HL-60 (cell line): ENCODE measurements at regions not wholly inside any gene's neighbourhood (a gene's known extent, or its start where the extent isn't known, plus 50 kb on each side); places are given as distances from the start of the nearest gene placed in this dataset.

Source experiments
- GABPA ChIP-seq: IDR thresholded peaks from 2 replicates; pipeline ENCODE4 v1.6.1; 2012; ENCODE audit warnings: low read depth
- POLR2AphosphoS5 ChIP-seq: IDR thresholded peaks from 2 replicates; pipeline ENCODE4 v1.6.1; 2012; ENCODE audit warnings: low read depth
- SPI1 ChIP-seq: IDR thresholded peaks from 2 replicates; pipeline ENCODE4 v1.6.1; 2012; ENCODE audit warnings: low read depth, mild to moderate bottlenecking, borderline replicate concordance
- TF ChIP-seq, protein P1 (sequence below): IDR thresholded peaks from one replicate; pipeline ENCODE4 v1.5.1; 2011; ENCODE audit warnings: low read length, control low read depth, inconsistent platforms; ENCODE audit not compliant: insufficient read depth
- TF ChIP-seq, protein P2 (sequence below): IDR thresholded peaks from 2 replicates; pipeline ENCODE4 v1.6.1; 2012; ENCODE audit warnings: low read depth; ENCODE audit not compliant: insufficient replicate concordance

- TF ChIP-seq POLR2AphosphoS5, result no peak
- TF ChIP-seq, protein P1, sequence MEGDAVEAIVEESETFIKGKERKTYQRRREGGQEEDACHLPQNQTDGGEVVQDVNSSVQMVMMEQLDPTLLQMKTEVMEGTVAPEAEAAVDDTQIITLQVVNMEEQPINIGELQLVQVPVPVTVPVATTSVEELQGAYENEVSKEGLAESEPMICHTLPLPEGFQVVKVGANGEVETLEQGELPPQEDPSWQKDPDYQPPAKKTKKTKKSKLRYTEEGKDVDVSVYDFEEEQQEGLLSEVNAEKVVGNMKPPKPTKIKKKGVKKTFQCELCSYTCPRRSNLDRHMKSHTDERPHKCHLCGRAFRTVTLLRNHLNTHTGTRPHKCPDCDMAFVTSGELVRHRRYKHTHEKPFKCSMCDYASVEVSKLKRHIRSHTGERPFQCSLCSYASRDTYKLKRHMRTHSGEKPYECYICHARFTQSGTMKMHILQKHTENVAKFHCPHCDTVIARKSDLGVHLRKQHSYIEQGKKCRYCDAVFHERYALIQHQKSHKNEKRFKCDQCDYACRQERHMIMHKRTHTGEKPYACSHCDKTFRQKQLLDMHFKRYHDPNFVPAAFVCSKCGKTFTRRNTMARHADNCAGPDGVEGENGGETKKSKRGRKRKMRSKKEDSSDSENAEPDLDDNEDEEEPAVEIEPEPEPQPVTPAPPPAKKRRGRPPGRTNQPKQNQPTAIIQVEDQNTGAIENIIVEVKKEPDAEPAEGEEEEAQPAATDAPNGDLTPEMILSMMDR, result no peak
- TF ChIP-seq, protein P2, sequence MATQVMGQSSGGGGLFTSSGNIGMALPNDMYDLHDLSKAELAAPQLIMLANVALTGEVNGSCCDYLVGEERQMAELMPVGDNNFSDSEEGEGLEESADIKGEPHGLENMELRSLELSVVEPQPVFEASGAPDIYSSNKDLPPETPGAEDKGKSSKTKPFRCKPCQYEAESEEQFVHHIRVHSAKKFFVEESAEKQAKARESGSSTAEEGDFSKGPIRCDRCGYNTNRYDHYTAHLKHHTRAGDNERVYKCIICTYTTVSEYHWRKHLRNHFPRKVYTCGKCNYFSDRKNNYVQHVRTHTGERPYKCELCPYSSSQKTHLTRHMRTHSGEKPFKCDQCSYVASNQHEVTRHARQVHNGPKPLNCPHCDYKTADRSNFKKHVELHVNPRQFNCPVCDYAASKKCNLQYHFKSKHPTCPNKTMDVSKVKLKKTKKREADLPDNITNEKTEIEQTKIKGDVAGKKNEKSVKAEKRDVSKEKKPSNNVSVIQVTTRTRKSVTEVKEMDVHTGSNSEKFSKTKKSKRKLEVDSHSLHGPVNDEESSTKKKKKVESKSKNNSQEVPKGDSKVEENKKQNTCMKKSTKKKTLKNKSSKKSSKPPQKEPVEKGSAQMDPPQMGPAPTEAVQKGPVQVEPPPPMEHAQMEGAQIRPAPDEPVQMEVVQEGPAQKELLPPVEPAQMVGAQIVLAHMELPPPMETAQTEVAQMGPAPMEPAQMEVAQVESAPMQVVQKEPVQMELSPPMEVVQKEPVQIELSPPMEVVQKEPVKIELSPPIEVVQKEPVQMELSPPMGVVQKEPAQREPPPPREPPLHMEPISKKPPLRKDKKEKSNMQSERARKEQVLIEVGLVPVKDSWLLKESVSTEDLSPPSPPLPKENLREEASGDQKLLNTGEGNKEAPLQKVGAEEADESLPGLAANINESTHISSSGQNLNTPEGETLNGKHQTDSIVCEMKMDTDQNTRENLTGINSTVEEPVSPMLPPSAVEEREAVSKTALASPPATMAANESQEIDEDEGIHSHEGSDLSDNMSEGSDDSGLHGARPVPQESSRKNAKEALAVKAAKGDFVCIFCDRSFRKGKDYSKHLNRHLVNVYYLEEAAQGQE, result no peak
- no peak for TF ChIP-seq GABPA
- no peak for TF ChIP-seq SPI1
These were observed 174.5 kb upstream of the PITX1 start for GRCh38 chr5:135208555-135208902.
